Liver (tissue), 3 donors: ENCODE measurements at regions not wholly inside any gene's neighbourhood (a gene's known extent, or its start where the extent isn't known, plus 50 kb on each side); places are given as distances from the start of the nearest gene placed in this dataset.

ENCODE experiments used
- RAD21 ChIP-seq, 2 donors: IDR thresholded peaks; 2 replicates each; pipeline ENCODE4 v1.6.1; 2016; ENCODE audit warnings: antibody characterized with exemption in 2 of 2, mild to moderate bottlenecking in 2 of 2
- TF ChIP-seq, protein P1 (sequence below): fragments of 150-350 bp; IDR thresholded peaks from 2 replicates; pipeline ENCODE4 v1.5.1; 2017; ENCODE audit warnings: improper control_type of control experiment, low read depth, low read length; ENCODE audit not compliant: missing input control
- TF ChIP-seq, protein P2 (sequence below): IDR thresholded peaks from 2 replicates; pipeline ENCODE4 v1.6.1; 2016; ENCODE audit warnings: antibody characterized with exemption
- donor health status: healthy.
- donor health status: healthy.

DNA sequence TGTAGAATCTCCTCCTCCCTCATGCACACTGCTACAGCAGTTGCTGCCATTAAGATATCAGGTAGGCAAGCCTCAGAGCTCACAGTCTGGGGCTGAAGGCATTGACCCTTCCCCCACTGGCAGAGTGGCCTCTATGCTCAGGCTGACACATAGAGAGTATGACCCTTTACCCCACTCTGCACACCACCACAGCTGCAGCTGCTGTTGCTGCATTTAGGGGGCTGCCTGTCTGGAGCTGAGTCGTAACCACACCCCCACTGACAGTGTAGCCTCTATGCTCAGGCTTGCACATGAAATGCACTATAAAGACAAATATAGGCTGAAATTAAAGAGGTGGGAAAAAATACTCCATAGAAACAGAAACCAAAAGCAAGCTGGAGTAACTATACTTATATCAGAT lies 289.3 kb upstream of the PABPC4L start:
- TF ChIP-seq, protein P1, sequence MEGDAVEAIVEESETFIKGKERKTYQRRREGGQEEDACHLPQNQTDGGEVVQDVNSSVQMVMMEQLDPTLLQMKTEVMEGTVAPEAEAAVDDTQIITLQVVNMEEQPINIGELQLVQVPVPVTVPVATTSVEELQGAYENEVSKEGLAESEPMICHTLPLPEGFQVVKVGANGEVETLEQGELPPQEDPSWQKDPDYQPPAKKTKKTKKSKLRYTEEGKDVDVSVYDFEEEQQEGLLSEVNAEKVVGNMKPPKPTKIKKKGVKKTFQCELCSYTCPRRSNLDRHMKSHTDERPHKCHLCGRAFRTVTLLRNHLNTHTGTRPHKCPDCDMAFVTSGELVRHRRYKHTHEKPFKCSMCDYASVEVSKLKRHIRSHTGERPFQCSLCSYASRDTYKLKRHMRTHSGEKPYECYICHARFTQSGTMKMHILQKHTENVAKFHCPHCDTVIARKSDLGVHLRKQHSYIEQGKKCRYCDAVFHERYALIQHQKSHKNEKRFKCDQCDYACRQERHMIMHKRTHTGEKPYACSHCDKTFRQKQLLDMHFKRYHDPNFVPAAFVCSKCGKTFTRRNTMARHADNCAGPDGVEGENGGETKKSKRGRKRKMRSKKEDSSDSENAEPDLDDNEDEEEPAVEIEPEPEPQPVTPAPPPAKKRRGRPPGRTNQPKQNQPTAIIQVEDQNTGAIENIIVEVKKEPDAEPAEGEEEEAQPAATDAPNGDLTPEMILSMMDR, result no peak
- TF ChIP-seq RAD21 (IDR thresholded peaks at IDR 0.05), result no peak
- TF ChIP-seq, protein P2, sequence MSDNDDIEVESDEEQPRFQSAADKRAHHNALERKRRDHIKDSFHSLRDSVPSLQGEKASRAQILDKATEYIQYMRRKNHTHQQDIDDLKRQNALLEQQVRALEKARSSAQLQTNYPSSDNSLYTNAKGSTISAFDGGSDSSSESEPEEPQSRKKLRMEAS, result no peak
